MCF 10A (cell line): ENCODE measurements at regions not wholly inside any gene's neighbourhood (a gene's known extent, or its start where the extent isn't known, plus 50 kb on each side); places are given as distances from the start of the nearest gene placed in this dataset.

ENCODE experiments used
- BruUV-seq: library from RNA; stranded (reverse); fragments of 400-500 nt; replicated peaks from 2 replicates; lab custom pipeline; 2021; lab: Mats Ljungman, UMichigan
- CTCF ChIA-PET: fragments of 300-600 bp; sonication (Branson Sonifier 250); formaldehyde crosslinking; extraction: SDS; loops from one replicate; lab custom pipeline; 2021; ENCODE audit warnings: antibody characterized with exemption, inconsistent platforms; lab: Yijun Ruan, JAX
- POLR2A ChIA-PET: fragments of 300-600, 350-650 bp; sonication (Branson Sonifier 250); formaldehyde crosslinking; extraction: SDS; loops from one replicate; lab custom pipeline; 2020; ENCODE audit warnings: antibody characterized with exemption, inconsistent platforms; lab: Yijun Ruan, JAX
- DNase-seq: peaks from one replicate; pipeline ENCODE4 v3.0.0-alpha.2; 2018; ENCODE audit not compliant: unreplicated experiment
- H3K27ac Mint-ChIP-seq: one replicate; pipeline ENCODE4 v1.8.0; 2022; ENCODE audit warnings: mild to moderate bottlenecking, low read depth, mixed read lengths; ENCODE audit not compliant: unreplicated experiment
- H3K27me3 Mint-ChIP-seq: one replicate; pipeline ENCODE4 v1.8.0; 2022; ENCODE audit warnings: mixed read lengths; ENCODE audit not compliant: insufficient read depth, unreplicated experiment
- H3K36me3 Mint-ChIP-seq: one replicate; pipeline ENCODE4 v1.8.0; 2022; ENCODE audit warnings: mild to moderate bottlenecking, moderate library complexity, mixed read lengths; ENCODE audit not compliant: insufficient read depth, unreplicated experiment
- H3K4me1 Mint-ChIP-seq: one replicate; pipeline ENCODE4 v1.8.0; 2022; ENCODE audit warnings: mixed read lengths; ENCODE audit not compliant: insufficient read depth, unreplicated experiment
- H3K4me3 Mint-ChIP-seq: one replicate; pipeline ENCODE4 v1.8.0; 2022; ENCODE audit warnings: mild to moderate bottlenecking, moderate library complexity, mixed read lengths; ENCODE audit not compliant: unreplicated experiment
- H3K9me3 Mint-ChIP-seq: one replicate; pipeline ENCODE4 v1.8.0; 2022; ENCODE audit warnings: mixed read lengths; ENCODE audit not compliant: unreplicated experiment
- intact Hi-C: fragments of 100-400 bp; cut with micrococcal nuclease; formaldehyde crosslinking; loops from 2 replicates; pipeline ENCODE4 v1.14.1; 2022
- TF ChIP-seq, protein P1 (sequence below): fragments of 200-600 bp; IDR thresholded peaks from one replicate; pipeline ENCODE4 v1.8.0; 2022; ENCODE audit warnings: antibody characterized with exemption, mild to moderate bottlenecking; ENCODE audit not compliant: unreplicated experiment

DNA sequence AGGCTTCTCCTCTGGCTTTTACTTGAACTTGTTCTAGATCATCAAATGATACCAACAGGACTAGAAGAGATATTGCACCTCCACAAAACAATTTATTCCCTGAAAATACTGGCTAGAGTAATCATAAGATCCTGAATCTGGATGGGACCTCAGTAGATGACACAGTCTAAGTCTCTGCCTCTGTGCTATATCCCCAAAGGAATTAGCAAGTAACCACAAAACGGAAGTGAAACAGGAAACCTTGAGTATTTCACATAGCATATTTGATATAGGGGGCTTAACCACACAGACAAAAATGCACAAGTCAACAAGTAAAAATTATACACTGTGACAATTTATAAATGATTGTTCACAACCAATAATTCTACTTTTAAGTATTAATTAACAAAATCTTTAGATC, 456.9 kb upstream of the TNP1 start:
- no peak overlapping the region for H3K4me3 Mint-ChIP-seq
- ChIA-PET CTCF (no interaction called here), POLR2A (no interaction called here)
- intact Hi-C loops: no loop called here
- no peaks in the 10 kb centered on the region for H3K27me3 Mint-ChIP-seq
- no peak overlapping the region for H3K27ac Mint-ChIP-seq
- H3K36me3 Mint-ChIP-seq: no peaks in the 10 kb centered on the region
- TF ChIP-seq, protein P1, sequence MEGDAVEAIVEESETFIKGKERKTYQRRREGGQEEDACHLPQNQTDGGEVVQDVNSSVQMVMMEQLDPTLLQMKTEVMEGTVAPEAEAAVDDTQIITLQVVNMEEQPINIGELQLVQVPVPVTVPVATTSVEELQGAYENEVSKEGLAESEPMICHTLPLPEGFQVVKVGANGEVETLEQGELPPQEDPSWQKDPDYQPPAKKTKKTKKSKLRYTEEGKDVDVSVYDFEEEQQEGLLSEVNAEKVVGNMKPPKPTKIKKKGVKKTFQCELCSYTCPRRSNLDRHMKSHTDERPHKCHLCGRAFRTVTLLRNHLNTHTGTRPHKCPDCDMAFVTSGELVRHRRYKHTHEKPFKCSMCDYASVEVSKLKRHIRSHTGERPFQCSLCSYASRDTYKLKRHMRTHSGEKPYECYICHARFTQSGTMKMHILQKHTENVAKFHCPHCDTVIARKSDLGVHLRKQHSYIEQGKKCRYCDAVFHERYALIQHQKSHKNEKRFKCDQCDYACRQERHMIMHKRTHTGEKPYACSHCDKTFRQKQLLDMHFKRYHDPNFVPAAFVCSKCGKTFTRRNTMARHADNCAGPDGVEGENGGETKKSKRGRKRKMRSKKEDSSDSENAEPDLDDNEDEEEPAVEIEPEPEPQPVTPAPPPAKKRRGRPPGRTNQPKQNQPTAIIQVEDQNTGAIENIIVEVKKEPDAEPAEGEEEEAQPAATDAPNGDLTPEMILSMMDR: no peak
- peak; percentile 24 for DNase-seq
- no peaks in the 10 kb centered on the region for H3K9me3 Mint-ChIP-seq
- BruUV-seq: no TSS peak
- H3K4me1 Mint-ChIP-seq: no peaks in the 10 kb centered on the region

DNA sequence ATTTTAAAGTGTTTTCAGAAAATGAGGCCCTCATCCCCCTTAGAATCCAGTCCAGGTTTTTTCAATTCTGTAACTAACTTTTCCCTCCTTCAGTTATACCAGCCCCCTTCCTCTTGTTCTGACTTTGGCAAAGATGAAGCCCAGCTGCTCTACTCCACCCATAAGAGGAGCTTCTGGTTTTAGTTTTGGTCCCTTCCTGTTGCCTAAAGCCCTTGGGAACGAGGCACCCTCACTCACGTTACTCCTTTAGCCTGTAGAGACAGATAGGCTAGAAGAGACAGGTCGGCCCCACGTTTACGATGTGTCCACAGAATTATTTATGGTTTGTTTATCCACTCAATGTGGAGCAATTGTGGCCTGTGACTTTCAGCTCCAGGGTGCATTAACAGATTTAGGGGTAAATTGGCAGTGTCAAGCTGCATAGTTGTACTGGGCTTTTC, 454.2 kb upstream of the TNP1 start:
- Mint-ChIP-seq H3K27ac (no peak overlapping the region), H3K36me3 (no peaks in the 10 kb centered on the region), H3K9me3 (no peaks in the 10 kb centered on the region), H3K27me3 (no peaks in the 10 kb centered on the region), H3K4me3 (no peak overlapping the region), H3K4me1 (no peaks in the 10 kb centered on the region)
- intact Hi-C loops: no loop called here
- TF ChIP-seq, protein P1: no peak
- ChIA-PET CTCF (no interaction called here), POLR2A (interaction anchor here (0.8 kb wide), 1 partner anchor 19 kb away, joined by 4 read pairs; no protein-coding TSS in a partner anchor)
- BruUV-seq: no TSS peak
- DNase-seq: no peak

DNA sequence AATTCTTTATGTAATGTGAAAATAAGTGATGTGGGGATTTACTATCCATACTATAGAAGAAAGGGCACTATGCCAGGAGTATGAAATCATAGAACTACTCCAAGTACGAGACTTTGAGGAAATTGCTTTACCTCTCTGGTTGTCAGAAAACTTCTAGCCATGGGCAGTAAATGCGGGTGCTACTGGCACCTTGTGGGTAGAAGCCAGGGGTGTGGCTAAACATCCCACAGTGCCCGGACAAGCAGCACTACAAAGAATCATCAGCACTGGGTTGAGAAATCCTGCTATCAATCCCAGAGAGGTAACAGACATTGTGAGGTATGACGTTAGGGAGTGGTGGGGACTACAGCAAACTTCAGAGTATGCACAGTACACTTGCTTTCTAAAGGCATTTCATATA, 453.5 kb upstream of the TNP1 start:
- Mint-ChIP-seq H3K27ac (no peak overlapping the region), H3K36me3 (no peaks in the 10 kb centered on the region), H3K27me3 (no peaks in the 10 kb centered on the region), H3K4me3 (no peak overlapping the region), H3K9me3 (no peaks in the 10 kb centered on the region), H3K4me1 (no peaks in the 10 kb centered on the region)
- ChIA-PET CTCF (no interaction called here), POLR2A (interaction anchor here (0.8 kb wide), 1 partner anchor 19 kb away, joined by 4 read pairs; no protein-coding TSS in a partner anchor)
- TF ChIP-seq, protein P1: no peak
- BruUV-seq: no TSS peak
- peak; percentile 20 for DNase-seq
- intact Hi-C loops: no loop called here

DNA sequence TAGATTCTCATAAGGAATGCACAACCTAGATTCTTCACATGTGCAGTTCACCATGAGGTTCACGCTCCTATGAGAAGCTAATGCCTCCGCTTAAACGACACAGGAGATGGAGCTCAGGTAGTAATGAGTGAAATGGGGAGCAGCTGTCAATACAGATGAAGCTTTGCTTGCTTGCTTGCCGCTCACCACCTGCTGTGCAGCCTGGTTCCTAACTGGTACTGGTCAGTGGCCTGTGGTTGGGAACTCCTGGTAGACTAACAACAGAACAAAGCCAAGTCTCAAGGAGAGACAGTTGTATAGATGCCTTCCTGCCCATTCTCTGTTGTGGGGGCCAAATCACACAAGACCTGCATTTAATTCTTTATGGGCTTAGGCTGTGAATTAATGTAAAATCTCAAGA, 449.2 kb upstream of the TNP1 start:
- ChIA-PET CTCF (interaction anchor here (1.4 kb wide), 1 partner anchor 611 kb away, joined by 3 read pairs; no protein-coding TSS in a partner anchor), POLR2A (no interaction called here)
- Mint-ChIP-seq H3K27ac (no peak overlapping the region), H3K36me3 (no peaks in the 10 kb centered on the region), H3K4me1 (no peaks in the 10 kb centered on the region), H3K27me3 (no peaks in the 10 kb centered on the region), H3K4me3 (no peak overlapping the region), H3K9me3 (no peaks in the 10 kb centered on the region)
- intact Hi-C loops: no loop called here
- DNase-seq: no peak
- TF ChIP-seq, protein P1: no peak
- BruUV-seq: no TSS peak
